ENCODE measurements at regions not wholly inside any gene's neighbourhood (a gene's known extent, or its start where the extent isn't known, plus 50 kb on each side); places are given as distances from the start of the nearest gene placed in this dataset.

DNA sequence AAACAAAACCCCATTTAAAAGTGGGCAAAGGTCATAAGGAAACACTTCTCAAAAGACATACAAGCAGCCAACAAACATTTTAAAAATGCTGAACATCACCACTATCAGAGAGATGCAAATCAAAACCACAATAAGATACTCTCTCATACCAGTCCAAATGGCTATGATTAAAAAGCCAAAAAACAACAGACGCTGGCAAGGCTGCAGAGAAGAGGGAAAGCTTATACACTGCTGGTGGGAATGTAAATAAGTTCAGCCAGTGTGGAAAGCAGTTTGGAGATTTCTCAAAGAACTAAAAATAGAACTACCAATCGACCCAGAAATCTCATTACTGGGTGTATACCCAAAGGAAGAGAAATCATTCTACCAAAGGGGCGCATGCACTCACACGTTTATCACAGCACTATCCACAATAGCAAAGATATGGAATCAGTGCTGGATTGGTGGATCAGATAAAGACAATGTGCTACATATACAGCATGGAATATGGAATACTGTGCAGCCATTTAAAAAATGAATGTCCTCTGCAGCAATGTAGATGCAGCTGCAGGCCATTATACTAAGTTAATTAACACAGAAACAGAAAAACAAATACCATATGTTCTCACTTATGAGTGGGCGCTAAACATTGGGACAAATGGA is 102.1 kb upstream of the DAAM1 start:
- no peak overlapping the region for H3K4me2 ChIP-seq
- no peaks in the 10 kb centered on the region for H4K20me1 ChIP-seq (ENCODE audit: insufficient read depth)
- no peak overlapping the region for H3K27ac ChIP-seq
- H3F3A ChIP-seq (ENCODE audit: insufficient read depth, low read depth): no peaks in the 10 kb centered on the region
- H3K9me2 ChIP-seq (ENCODE audit: insufficient read depth): no peaks in the 10 kb centered on the region
- no peaks in the 10 kb centered on the region for H3K27me3 ChIP-seq (ENCODE audit: insufficient read depth, low read depth)
- no peak overlapping the region for H2AFZ ChIP-seq
- no peak overlapping the region for H3K4me3 ChIP-seq
- intact Hi-C loops (cut with micrococcal nuclease; ENCODE audit: unreplicated experiment): no loop called here
- no peak for TF ChIP-seq EZH2 (IDR thresholded peaks at IDR 0.05; ENCODE audit: low read depth)
- TF ChIP-seq, protein P1, sequence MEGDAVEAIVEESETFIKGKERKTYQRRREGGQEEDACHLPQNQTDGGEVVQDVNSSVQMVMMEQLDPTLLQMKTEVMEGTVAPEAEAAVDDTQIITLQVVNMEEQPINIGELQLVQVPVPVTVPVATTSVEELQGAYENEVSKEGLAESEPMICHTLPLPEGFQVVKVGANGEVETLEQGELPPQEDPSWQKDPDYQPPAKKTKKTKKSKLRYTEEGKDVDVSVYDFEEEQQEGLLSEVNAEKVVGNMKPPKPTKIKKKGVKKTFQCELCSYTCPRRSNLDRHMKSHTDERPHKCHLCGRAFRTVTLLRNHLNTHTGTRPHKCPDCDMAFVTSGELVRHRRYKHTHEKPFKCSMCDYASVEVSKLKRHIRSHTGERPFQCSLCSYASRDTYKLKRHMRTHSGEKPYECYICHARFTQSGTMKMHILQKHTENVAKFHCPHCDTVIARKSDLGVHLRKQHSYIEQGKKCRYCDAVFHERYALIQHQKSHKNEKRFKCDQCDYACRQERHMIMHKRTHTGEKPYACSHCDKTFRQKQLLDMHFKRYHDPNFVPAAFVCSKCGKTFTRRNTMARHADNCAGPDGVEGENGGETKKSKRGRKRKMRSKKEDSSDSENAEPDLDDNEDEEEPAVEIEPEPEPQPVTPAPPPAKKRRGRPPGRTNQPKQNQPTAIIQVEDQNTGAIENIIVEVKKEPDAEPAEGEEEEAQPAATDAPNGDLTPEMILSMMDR (conservative IDR thresholded peaks at IDR 0.05): no peak
- H3K36me3 ChIP-seq (ENCODE audit: low read depth): no peaks in the 10 kb centered on the region
- H3K4me1 ChIP-seq (replicated peaks; ENCODE audit: insufficient read depth): no peaks in the 10 kb centered on the region
- ChIA-PET CTCF (no interaction called here), POLR2A (ENCODE audit: unreplicated experiment) (no interaction called here)
- DNase-seq: no peak
- no peaks in the 10 kb centered on the region for H3K9me3 ChIP-seq (ENCODE audit: insufficient read depth, low read depth)
- no peaks in the 10 kb centered on the region for H3K79me2 ChIP-seq (ENCODE audit: low read depth)
- no TSS peak for BruUV-seq (replicated peaks)

DNA sequence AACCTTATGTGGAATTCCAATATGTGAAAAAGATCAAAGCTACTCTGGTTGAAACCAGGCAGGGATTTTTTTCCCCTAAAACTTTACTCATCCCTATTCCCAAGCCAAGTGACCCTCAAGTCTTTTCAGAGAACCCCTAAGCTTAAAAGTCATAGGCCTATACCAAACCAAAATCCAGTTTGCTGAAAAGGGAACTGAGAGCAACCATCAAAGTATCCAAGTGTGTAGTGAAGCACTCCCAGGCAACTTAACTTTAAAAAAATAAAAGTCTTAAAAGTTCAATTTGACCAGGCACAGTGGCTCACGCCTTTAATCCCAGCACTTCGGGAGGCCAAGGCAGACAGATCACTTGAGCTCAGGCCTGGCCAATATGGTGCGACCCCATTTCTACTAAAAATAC is 101.2 kb upstream of the DAAM1 start:
- no peak for DNase-seq
- no peaks in the 10 kb centered on the region for H3K4me1 ChIP-seq (replicated peaks; ENCODE audit: insufficient read depth)
- CTCF ChIA-PET: no interaction called here
- no TSS peak for BruUV-seq (replicated peaks)
- H3K36me3 ChIP-seq (ENCODE audit: low read depth): no peaks in the 10 kb centered on the region
- no peak overlapping the region for H2AFZ ChIP-seq
- intact Hi-C loops (cut with micrococcal nuclease; ENCODE audit: unreplicated experiment): no loop called here
- no peaks in the 10 kb centered on the region for H3K9me3 ChIP-seq (ENCODE audit: insufficient read depth, low read depth)
- H3K9me2 ChIP-seq (ENCODE audit: insufficient read depth): no peaks in the 10 kb centered on the region
- TF ChIP-seq, protein P1 (conservative IDR thresholded peaks at IDR 0.05): no peak
- no peak for TF ChIP-seq EZH2 (IDR thresholded peaks at IDR 0.05; ENCODE audit: low read depth)
- no peaks in the 10 kb centered on the region for H4K20me1 ChIP-seq (ENCODE audit: insufficient read depth)
- no peak overlapping the region for H3K4me2 ChIP-seq
- H3F3A ChIP-seq (ENCODE audit: insufficient read depth, low read depth): no peaks in the 10 kb centered on the region
- H3K27me3 ChIP-seq (ENCODE audit: insufficient read depth, low read depth): no peaks in the 10 kb centered on the region
- H3K27ac ChIP-seq: no peak overlapping the region
- H3K79me2 ChIP-seq (ENCODE audit: low read depth): no peaks in the 10 kb centered on the region
- POLR2A ChIA-PET (ENCODE audit: unreplicated experiment): no interaction called here
- H3K4me3 ChIP-seq: no peak overlapping the region

DNA sequence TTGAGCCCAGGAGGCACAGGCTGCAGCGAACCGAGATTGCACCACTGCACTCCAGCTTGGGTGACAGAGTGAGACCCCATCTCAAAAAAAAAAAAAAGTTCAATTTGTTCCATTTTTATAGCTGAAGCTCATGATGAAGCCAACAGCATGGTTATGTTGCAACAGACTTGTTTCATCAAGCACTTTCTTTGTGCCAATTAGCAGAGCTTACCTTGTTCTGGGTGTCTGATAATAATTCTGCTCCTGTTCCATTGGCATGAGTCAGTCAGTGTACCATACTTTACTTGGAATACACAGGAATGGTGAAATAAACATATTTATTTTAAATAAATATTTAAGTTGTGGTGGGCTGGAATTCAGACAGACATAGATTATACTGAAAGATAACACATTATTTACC is 100.8 kb upstream of the DAAM1 start:
- Histone ChIP-seq H3K4me3 (no peak overlapping the region), H3K9me3 (ENCODE audit: insufficient read depth, low read depth) (no peaks in the 10 kb centered on the region), H3K4me1 (replicated peaks; ENCODE audit: insufficient read depth) (no peaks in the 10 kb centered on the region), H3K79me2 (ENCODE audit: low read depth) (no peaks in the 10 kb centered on the region), H3K27ac (no peak overlapping the region), H3F3A (ENCODE audit: insufficient read depth, low read depth) (no peaks in the 10 kb centered on the region), H3K36me3 (ENCODE audit: low read depth) (no peaks in the 10 kb centered on the region), H2AFZ (no peak overlapping the region), H4K20me1 (ENCODE audit: insufficient read depth) (no peaks in the 10 kb centered on the region), H3K9me2 (ENCODE audit: insufficient read depth) (no peaks in the 10 kb centered on the region), H3K4me2 (no peak overlapping the region), H3K27me3 (ENCODE audit: insufficient read depth, low read depth) (0 out of 2 replicates have a peak, but pooled peaks cover 2% of the 10 kb centered on the region)
- intact Hi-C loops (cut with micrococcal nuclease; ENCODE audit: unreplicated experiment): no loop called here
- no peak for DNase-seq
- CTCF ChIA-PET: no interaction called here
- TF ChIP-seq EZH2 (IDR thresholded peaks at IDR 0.05; ENCODE audit: low read depth): no peak
- TF ChIP-seq, protein P1 (conservative IDR thresholded peaks at IDR 0.05): no peak
- POLR2A ChIA-PET (ENCODE audit: unreplicated experiment): no interaction called here
- no TSS peak for BruUV-seq (replicated peaks)
